ENCODE measurements at regions not wholly inside any gene's neighbourhood (a gene's known extent, or its start where the extent isn't known, plus 50 kb on each side); places are given as distances from the start of the nearest gene placed in this dataset.

- no peak for DNase-seq
- no peaks in the 10 kb centered on the region for H3K4me1 Mint-ChIP-seq (ENCODE audit: low read depth)
- no peak overlapping the region for H3K27ac Mint-ChIP-seq
- no peaks in the 10 kb centered on the region for H3K36me3 Mint-ChIP-seq (ENCODE audit: low read depth)
- TF ChIP-seq CTCF (IDR thresholded peaks at IDR 0.05), result no peak
- peaks cover 32% of the 10 kb centered on the region for H3K9me3 Mint-ChIP-seq
- H3K4me3 Mint-ChIP-seq, result no peak overlapping the region
- H3K27me3 Mint-ChIP-seq (ENCODE audit: insufficient read depth), result no peaks in the 10 kb centered on the region
Measured at GRCh38 chr5:152185547-152186245, 219.4 kb downstream of the NMUR2 start.

GRCh38 chr5:152184266-152184665, 220.8 kb downstream of the NMUR2 start:
- Mint-ChIP-seq H3K27me3 (ENCODE audit: insufficient read depth) (no peaks in the 10 kb centered on the region), H3K36me3 (ENCODE audit: low read depth) (no peaks in the 10 kb centered on the region), H3K9me3 (peaks cover 27% of the 10 kb centered on the region), H3K27ac (no peak overlapping the region), H3K4me3 (no peak overlapping the region), H3K4me1 (ENCODE audit: low read depth) (no peaks in the 10 kb centered on the region)
- no peak for DNase-seq
- no peak for TF ChIP-seq CTCF (IDR thresholded peaks at IDR 0.05)

- no peak overlapping the region for H3K27ac Mint-ChIP-seq
- peaks cover 20% of the 10 kb centered on the region for H3K9me3 Mint-ChIP-seq
- no peaks in the 10 kb centered on the region; the same call in 1 of the 2 replicates for H3K27me3 Mint-ChIP-seq (ENCODE audit: insufficient read depth)
- H3K4me1 Mint-ChIP-seq (ENCODE audit: low read depth), result no peaks in the 10 kb centered on the region
- no peaks in the 10 kb centered on the region for H3K36me3 Mint-ChIP-seq (ENCODE audit: low read depth)
- no peak for TF ChIP-seq CTCF (IDR thresholded peaks at IDR 0.05)
- DNase-seq, result no peak
- H3K4me3 Mint-ChIP-seq, result no peak overlapping the region
Measured at GRCh38 chr5:152181461-152181860, 223.6 kb downstream of the NMUR2 start.

- Mint-ChIP-seq H3K9me3 (peaks cover 5% of the 10 kb centered on the region), H3K4me3 (no peak overlapping the region), H3K27me3 (ENCODE audit: insufficient read depth) (no peaks in the 10 kb centered on the region; the same call in 1 of the 2 replicates), H3K4me1 (ENCODE audit: low read depth) (no peaks in the 10 kb centered on the region), H3K27ac (no peak overlapping the region), H3K36me3 (ENCODE audit: low read depth) (peaks cover 5% of the 10 kb centered on the region; the same call in 1 of the 2 replicates)
- DNase-seq, result no peak
- TF ChIP-seq CTCF (IDR thresholded peaks at IDR 0.05), result no peak
Measured at GRCh38 chr5:152178350-152178699, 226.8 kb downstream of the NMUR2 start.

GRCh38 chr5:152177626-152178349, 227.3 kb downstream of the NMUR2 start:
- H3K27me3 Mint-ChIP-seq (ENCODE audit: insufficient read depth), result no peaks in the 10 kb centered on the region; the same call in 1 of the 2 replicates
- H3K27ac Mint-ChIP-seq, result no peak overlapping the region
- no peak overlapping the region for H3K4me3 Mint-ChIP-seq
- peaks cover 5% of the 10 kb centered on the region for H3K9me3 Mint-ChIP-seq
- DNase-seq, result no peak
- TF ChIP-seq CTCF (IDR thresholded peaks at IDR 0.05), result no peak
- no peaks in the 10 kb centered on the region for H3K4me1 Mint-ChIP-seq (ENCODE audit: low read depth)
- H3K36me3 Mint-ChIP-seq (ENCODE audit: low read depth), result peaks cover 5% of the 10 kb centered on the region; the same call in 1 of the 2 replicates

Measured in HFFc6 (cell line).